LNCAP (cell line): ENCODE measurements at regions not wholly inside any gene's neighbourhood (a gene's known extent, or its start where the extent isn't known, plus 50 kb on each side); places are given as distances from the start of the nearest gene placed in this dataset.

Experiments used
- TF ChIP-seq, protein P1 (sequence below): fragments of 450-650 bp; IDR thresholded peaks from 2 replicates; pipeline ENCODE4 v1.5.1; 2017; ENCODE audit warnings: mild to moderate bottlenecking

DNA sequence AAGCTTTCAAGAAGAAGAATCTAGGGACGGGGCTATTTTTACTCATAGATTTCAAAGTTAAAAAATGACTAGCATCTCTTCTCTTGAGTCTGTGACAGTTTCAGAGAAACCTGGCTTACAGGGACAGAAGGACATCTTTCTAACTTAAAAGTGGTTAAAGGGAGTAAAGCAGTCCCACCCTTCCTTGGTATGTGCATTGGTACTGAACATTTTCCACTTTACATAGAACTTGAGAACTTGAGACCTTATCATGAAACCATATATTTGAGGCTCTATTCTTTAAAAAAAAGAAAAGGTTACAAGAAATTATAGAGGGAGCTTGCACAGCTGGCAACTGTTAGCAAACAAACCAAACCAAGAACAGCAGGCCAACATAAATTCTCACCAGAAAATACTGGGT is 73.4 kb upstream of the GAREM1 start:
- TF ChIP-seq, protein P1, sequence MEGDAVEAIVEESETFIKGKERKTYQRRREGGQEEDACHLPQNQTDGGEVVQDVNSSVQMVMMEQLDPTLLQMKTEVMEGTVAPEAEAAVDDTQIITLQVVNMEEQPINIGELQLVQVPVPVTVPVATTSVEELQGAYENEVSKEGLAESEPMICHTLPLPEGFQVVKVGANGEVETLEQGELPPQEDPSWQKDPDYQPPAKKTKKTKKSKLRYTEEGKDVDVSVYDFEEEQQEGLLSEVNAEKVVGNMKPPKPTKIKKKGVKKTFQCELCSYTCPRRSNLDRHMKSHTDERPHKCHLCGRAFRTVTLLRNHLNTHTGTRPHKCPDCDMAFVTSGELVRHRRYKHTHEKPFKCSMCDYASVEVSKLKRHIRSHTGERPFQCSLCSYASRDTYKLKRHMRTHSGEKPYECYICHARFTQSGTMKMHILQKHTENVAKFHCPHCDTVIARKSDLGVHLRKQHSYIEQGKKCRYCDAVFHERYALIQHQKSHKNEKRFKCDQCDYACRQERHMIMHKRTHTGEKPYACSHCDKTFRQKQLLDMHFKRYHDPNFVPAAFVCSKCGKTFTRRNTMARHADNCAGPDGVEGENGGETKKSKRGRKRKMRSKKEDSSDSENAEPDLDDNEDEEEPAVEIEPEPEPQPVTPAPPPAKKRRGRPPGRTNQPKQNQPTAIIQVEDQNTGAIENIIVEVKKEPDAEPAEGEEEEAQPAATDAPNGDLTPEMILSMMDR = no peak

DNA sequence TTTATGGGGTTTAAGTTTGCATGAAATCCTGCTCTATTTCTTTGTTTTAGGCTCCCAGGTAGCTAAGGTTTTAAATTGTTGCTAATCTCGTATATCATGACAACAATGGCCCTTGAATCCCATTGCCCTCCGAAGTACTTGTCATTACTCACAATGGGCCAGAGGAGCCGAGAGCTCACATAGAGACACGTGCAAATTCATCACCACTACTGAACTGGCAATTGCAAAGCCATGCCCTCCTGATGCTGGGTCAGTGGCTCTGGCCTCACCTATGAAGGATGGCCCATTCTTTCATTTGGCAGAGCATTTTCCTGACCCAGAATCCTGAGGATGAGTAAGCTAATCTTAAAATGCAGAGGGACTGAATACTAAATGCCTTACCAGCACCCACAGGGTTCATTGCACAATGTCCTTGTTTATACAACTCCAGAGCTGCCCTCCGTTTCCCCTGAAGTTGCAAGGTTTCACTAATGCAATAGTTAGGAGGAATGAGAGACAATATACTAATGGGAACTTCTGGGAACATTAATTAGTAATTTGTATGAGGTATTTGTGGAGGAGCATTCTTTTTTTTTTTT is 71.6 kb upstream of the GAREM1 start:
- TF ChIP-seq, protein P1 = no peak

DNA sequence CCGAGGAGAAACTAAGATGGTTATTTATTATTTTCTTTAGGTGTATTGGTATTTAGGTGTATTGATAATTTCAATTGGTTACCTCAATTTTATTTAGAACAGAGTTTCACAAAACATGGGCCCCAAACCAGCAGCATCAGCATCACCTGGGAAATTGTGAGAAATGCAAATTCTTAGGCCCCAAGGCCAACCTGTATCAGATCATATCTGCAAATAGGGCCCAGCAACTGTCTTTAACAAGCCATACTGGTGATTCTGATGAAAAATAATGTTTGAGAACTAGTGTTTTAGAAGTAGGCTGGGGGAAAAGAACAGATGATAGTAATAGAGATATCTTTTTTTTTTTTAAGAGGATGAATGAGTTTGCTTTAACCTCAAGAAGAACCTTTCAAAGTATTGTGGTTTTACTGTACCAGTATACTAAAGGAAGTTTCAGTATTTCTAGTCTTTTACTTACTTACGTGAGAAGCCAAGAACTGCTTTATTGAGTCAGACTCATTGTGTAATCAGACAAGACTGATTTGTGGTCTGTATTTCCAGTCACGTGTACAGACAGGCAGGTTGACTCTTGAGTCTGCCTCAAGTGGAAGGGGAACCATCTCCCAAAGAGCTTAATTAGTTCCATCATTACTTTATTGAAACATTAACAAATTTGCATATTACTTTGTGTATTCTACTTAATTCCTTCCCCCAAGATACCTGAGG is 60.4 kb upstream of the GAREM1 start:
- TF ChIP-seq, protein P1 = no peak

DNA sequence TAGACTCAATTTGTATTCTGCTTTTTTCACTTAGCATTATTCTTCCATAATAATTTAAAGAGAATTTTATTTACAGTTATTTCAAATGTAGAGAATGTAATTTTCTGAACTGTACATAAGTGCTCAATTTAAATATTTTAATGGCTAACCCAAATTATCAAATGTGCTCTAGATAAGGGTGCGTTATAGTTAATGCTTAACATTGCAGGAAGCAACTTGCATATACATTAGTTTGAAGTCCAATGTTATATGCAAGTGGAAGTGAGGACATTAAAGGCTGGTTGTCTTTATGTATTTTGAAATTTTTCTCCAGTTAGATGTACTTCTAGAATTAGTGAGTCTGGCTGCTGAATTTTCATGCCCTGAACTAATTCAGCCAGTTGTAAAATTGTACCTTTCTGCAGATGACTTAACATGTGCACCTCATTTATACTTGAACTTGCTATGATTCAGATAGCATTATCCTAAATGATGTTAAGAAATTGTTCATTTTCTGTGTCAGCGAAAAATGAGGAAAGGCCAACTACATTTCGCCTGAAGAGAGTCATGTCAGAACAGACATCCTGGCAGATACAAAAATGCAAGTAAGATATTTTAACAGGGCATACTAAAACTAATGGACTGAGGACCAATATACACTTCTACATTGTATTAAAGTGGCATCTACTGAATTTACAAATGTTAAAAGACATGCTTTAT is 59.2 kb upstream of the GAREM1 start:
- TF ChIP-seq, protein P1 = no peak

DNA sequence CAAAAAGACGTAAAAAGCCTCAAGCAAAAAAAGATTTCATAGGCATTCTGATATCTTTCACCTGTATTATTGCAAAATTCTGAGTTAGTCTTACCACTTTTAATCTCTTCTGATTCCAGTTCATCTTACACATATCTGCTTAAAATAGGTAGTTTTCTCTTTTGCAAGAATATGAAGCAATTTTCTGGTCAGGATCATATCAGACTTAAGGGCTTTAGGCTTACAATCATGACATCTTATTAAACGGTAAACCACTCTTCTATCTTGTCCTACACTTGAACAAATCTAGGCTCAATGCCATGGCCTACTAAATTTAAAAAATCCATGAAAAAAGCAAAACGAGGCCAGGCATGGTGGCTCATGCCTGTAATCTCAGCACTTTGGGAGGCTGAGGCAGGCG is 50.1 kb upstream of the GAREM1 start:
- TF ChIP-seq, protein P1 = no peak
